ENCODE measurements at regions not wholly inside any gene's neighbourhood (a gene's known extent, or its start where the extent isn't known, plus 50 kb on each side); places are given as distances from the start of the nearest gene placed in this dataset.
A peak's percentile ranks its signal among the peaks of the same experiment; 100 is the strongest.
"Not testable (repeated sequence)": the region's sequence is repeated elsewhere in the genome, so short reads cannot be mapped to it uniquely, and the experiment has no call there.

GRCh38 chrX:729583-730409, 99.2 kb downstream of the SHOX start:
- DNase-seq: no peak
- Histone ChIP-seq H3K4me2 (ENCODE audit: unreplicated experiment) (no peak overlapping the region), H3K36me3 (ENCODE audit: low read depth) (no peaks in the 10 kb centered on the region), H3K27me3 (replicated peaks; ENCODE audit: insufficient read depth) (no peaks in the 10 kb centered on the region), H3K4me1 (ENCODE audit: insufficient read depth) (no peaks in the 10 kb centered on the region), H3K9ac (no peak overlapping the region), H3F3A (ENCODE audit: insufficient read depth) (no peaks in the 10 kb centered on the region), H3K9me3 (ENCODE audit: low read depth) (no peaks in the 10 kb centered on the region), H2AFZ (no peak overlapping the region), H3K79me2 (ENCODE audit: insufficient read depth) (no peaks in the 10 kb centered on the region), H3K27ac (no peak overlapping the region), H3K9me2 (ENCODE audit: insufficient read depth) (no peaks in the 10 kb centered on the region), H3K4me3 (no peak overlapping the region), H4K20me1 (ENCODE audit: insufficient read depth) (no peaks in the 10 kb centered on the region)
- in situ Hi-C loops (cut with MboI): no loop called here
- WGBS, 2 experiments (ENCODE audit: low coverage in 1 of 2, low lambda C conversion rate in 2 of 2, missing lambda C conversion rate in 2 of 2): 31 to 41% methylated on average over 21 of the region's 21 CpGs
- TF ChIP-seq EZH2 (IDR thresholded peaks at IDR 0.05; ENCODE audit: insufficient read depth, poor library complexity, severe bottlenecking): no peak
- no peak for TF ChIP-seq EZH2phosphoT487 (IDR thresholded peaks at IDR 0.05; ENCODE audit: insufficient read depth, low read depth)

GRCh38 chrX:729101-729500, 98.5 kb downstream of the SHOX start:
- WGBS, 2 experiments (ENCODE audit: low coverage in 1 of 2, low lambda C conversion rate in 2 of 2, missing lambda C conversion rate in 2 of 2): 44 to 60% methylated on average over 7 to 13 of the region's 14 CpGs
- H2AFZ ChIP-seq; H3K4me2 ChIP-seq (ENCODE audit: unreplicated experiment); H3K4me3 ChIP-seq; H3K4me1 ChIP-seq (ENCODE audit: insufficient read depth); H3K9me3 ChIP-seq (ENCODE audit: low read depth); in situ Hi-C loops (cut with MboI); DNase-seq; H3K9ac ChIP-seq; H3K27me3 ChIP-seq (replicated peaks; ENCODE audit: insufficient read depth); H4K20me1 ChIP-seq (ENCODE audit: insufficient read depth); H3F3A ChIP-seq (ENCODE audit: insufficient read depth); H3K79me2 ChIP-seq (ENCODE audit: insufficient read depth); H3K9me2 ChIP-seq (ENCODE audit: insufficient read depth); H3K36me3 ChIP-seq (ENCODE audit: low read depth); H3K27ac ChIP-seq: not testable (repeated sequence)

DNA sequence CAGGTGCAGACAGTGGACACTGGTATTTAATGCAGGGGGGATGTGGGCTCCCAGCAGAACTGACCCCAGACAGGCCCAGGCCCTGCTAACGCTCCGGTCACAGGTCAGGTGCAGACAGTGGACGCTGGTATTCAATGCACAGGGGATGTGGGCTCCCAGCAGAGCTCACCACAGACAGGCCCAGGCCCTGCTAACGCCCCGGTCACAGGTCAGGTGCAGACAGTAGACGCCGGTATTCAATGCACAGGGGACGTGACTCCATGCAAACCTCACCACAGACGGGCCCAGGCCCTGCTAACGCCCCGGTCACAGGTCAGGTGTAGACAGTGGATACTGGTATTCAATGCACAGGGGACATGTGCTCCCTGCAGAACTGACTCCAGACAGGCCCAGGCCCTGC, 98.0 kb downstream of the SHOX start:
- H3K27ac ChIP-seq; H3K9ac ChIP-seq; H3K4me1 ChIP-seq (ENCODE audit: insufficient read depth); H3K9me2 ChIP-seq (ENCODE audit: insufficient read depth); H4K20me1 ChIP-seq (ENCODE audit: insufficient read depth); DNase-seq; H3K9me3 ChIP-seq (ENCODE audit: low read depth); H3K4me2 ChIP-seq (ENCODE audit: unreplicated experiment); in situ Hi-C loops (cut with MboI); H3K36me3 ChIP-seq (ENCODE audit: low read depth); H3K4me3 ChIP-seq; H3F3A ChIP-seq (ENCODE audit: insufficient read depth); H2AFZ ChIP-seq; H3K27me3 ChIP-seq (replicated peaks; ENCODE audit: insufficient read depth); H3K79me2 ChIP-seq (ENCODE audit: insufficient read depth): not testable (repeated sequence)
- WGBS, 2 experiments (ENCODE audit: low coverage in 1 of 2, low lambda C conversion rate in 2 of 2, missing lambda C conversion rate in 2 of 2): 58 to 69% methylated on average over 7 to 11 of the region's 11 CpGs

DNA sequence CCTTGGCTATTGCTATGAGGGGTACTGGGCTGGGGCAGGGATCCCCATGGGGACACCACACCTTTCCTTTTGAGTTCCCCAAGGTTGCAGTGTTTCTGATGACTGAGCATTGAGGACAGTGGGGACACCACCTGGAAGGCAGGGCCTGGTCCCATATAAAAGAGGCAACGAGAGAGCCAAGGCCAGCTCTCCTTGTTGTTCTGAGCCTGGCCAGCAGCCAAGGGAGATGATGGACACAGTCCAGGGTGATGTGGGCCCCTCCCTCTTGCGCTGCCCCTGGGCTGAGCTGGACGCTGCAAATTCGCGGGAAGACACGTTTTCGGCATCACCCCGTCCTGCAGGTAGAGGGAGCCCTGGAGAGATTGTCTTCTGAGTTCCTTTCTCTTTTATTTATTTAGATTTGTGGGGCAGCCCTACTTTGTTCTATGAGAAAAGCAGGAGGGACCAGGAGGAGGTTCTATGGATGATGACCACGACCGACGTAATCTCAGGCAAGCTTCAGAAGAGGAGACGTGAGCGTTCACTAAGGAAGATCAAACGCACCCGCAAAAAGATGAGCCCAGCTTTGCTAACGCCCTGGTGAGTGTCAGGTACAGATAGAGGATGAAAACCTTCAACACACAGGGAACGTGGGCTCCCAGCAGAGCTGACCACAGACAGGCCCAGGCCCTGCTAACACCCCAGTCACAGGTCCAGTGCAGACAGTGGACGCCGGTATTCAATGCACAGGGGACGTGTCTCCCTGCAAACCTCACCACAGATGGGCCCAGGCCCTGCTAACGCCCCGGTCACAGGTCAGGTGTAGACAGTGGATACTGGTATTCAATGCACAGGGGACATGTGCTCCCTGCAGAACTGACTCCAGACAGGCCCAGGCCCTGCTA, 97.4 kb downstream of the SHOX start:
- Histone ChIP-seq H3K79me2 (ENCODE audit: insufficient read depth) (no peaks in the 10 kb centered on the region), H2AFZ (no peak overlapping the region), H3K4me2 (ENCODE audit: unreplicated experiment) (no peak overlapping the region), H3K9ac (no peak overlapping the region), H3K4me1 (ENCODE audit: insufficient read depth) (no peaks in the 10 kb centered on the region), H3K4me3 (no peak overlapping the region), H3K27ac (no peak overlapping the region), H3K36me3 (ENCODE audit: low read depth) (no peaks in the 10 kb centered on the region), H3F3A (ENCODE audit: insufficient read depth) (peaks cover 6% of the 10 kb centered on the region; the same call in 1 of the 2 replicates), H3K27me3 (replicated peaks; ENCODE audit: insufficient read depth) (no peaks in the 10 kb centered on the region), H3K9me2 (ENCODE audit: insufficient read depth) (no peaks in the 10 kb centered on the region), H4K20me1 (ENCODE audit: insufficient read depth) (no peaks in the 10 kb centered on the region), H3K9me3 (ENCODE audit: low read depth) (peaks cover 5% of the 10 kb centered on the region)
- DNase-seq: peak; percentile 4
- 43% methylated on average over 22 of the region's 22 CpGs for WGBS, 2 experiments (ENCODE audit: low coverage in 1 of 2, low lambda C conversion rate in 2 of 2, missing lambda C conversion rate in 2 of 2)
- no peak for TF ChIP-seq EZH2phosphoT487 (IDR thresholded peaks at IDR 0.05; ENCODE audit: insufficient read depth, low read depth)
- TF ChIP-seq EZH2 (IDR thresholded peaks at IDR 0.05; ENCODE audit: insufficient read depth, poor library complexity, severe bottlenecking): no peak
- in situ Hi-C loops (cut with MboI): no loop called here
